ENCODE measurements at regions not wholly inside any gene's neighbourhood (a gene's known extent, or its start where the extent isn't known, plus 50 kb on each side); places are given as distances from the start of the nearest gene placed in this dataset.
"Not testable (repeated sequence)": the region's sequence is repeated elsewhere in the genome, so short reads cannot be mapped to it uniquely, and the experiment has no call there.

- not testable (repeated sequence) for H3K4me3 ChIP-seq (ENCODE audit: low read depth, low read length)
Measured at GRCh38 chr1:761791-762190, 75.3 kb upstream of the OR4F16 start.

GRCh38 chr1:771449-771848 is 85.0 kb upstream of the OR4F16 start:
- H3K4me3 ChIP-seq (ENCODE audit: low read depth, low read length) = not testable (repeated sequence)

- H3K4me3 ChIP-seq (ENCODE audit: low read depth, low read length) = peak overlapping the region; percentile 67
Measured at GRCh38 chr1:777480-778180, 91.2 kb upstream of the OR4F16 start.

GRCh38 chr1:778451-779278 is 92.2 kb upstream of the OR4F16 start:
- 0 out of 2 replicates have a peak, but pooled peaks have one; percentile 6 for TF ChIP-seq CTCF (IDR thresholded peaks at IDR 0.05; ENCODE audit: low read depth, low read length)
- H3K4me3 ChIP-seq (ENCODE audit: low read depth, low read length) = peak overlapping the region; percentile 67

- not testable (repeated sequence) for H3K4me3 ChIP-seq (ENCODE audit: low read depth, low read length)
Measured at GRCh38 chr1:779621-780020, 93.2 kb upstream of the OR4F16 start.

- no peak overlapping the region for H3K4me3 ChIP-seq (ENCODE audit: low read depth, low read length)
- no peak for TF ChIP-seq CTCF (IDR thresholded peaks at IDR 0.05; ENCODE audit: low read depth, low read length)
Measured at GRCh38 chr1:788835-789234, 102.4 kb upstream of the OR4F16 start.

- H3K4me3 ChIP-seq (ENCODE audit: low read depth, low read length) = not testable (repeated sequence)
Measured at GRCh38 chr1:789606-790005, 103.2 kb upstream of the OR4F16 start.

- not testable (repeated sequence) for H3K4me3 ChIP-seq (ENCODE audit: low read depth, low read length)
Measured at GRCh38 chr1:790388-790930, 104.0 kb upstream of the OR4F16 start.

- not testable (repeated sequence) for H3K4me3 ChIP-seq (ENCODE audit: low read depth, low read length)
Measured at GRCh38 chr1:794310-794709, 107.9 kb upstream of the OR4F16 start.

- not testable (repeated sequence) for H3K4me3 ChIP-seq (ENCODE audit: low read depth, low read length)
Measured at GRCh38 chr1:794918-795584, 108.6 kb upstream of the OR4F16 start.

GRCh38 chr1:797649-798048 is 111.2 kb upstream of the OR4F16 start:
- not testable (repeated sequence) for H3K4me3 ChIP-seq (ENCODE audit: low read depth, low read length)

GRCh38 chr1:800397-800796 is 113.9 kb upstream of the OR4F16 start:
- not testable (repeated sequence) for H3K4me3 ChIP-seq (ENCODE audit: low read depth, low read length)

GRCh38 chr1:804378-805115 is 118.1 kb upstream of the OR4F16 start:
- H3K4me3 ChIP-seq (ENCODE audit: low read depth, low read length) = not testable (repeated sequence)

GRCh38 chr1:805310-805709 is 118.4 kb upstream of the SAMD11 start:
- not testable (repeated sequence) for H3K4me3 ChIP-seq (ENCODE audit: low read depth, low read length)

- H3K4me3 ChIP-seq (ENCODE audit: low read depth, low read length) = not testable (repeated sequence)
Measured at GRCh38 chr1:807066-807465, 116.7 kb upstream of the SAMD11 start.

GRCh38 chr1:807699-808390 is 115.9 kb upstream of the SAMD11 start:
- not testable (repeated sequence) for H3K4me3 ChIP-seq (ENCODE audit: low read depth, low read length)

GRCh38 chr1:810949-811348 is 112.8 kb upstream of the SAMD11 start:
- H3K4me3 ChIP-seq (ENCODE audit: low read depth, low read length) = not testable (repeated sequence)
